ENCODE measurements at regions not wholly inside any gene's neighbourhood (a gene's known extent, or its start where the extent isn't known, plus 50 kb on each side); places are given as distances from the start of the nearest gene placed in this dataset.
"Not testable (repeated sequence)": the region's sequence is repeated elsewhere in the genome, so short reads cannot be mapped to it uniquely, and the experiment has no call there.

- H3K4me1 Mint-ChIP-seq (ENCODE audit: low read depth); H3K4me3 Mint-ChIP-seq; H3K36me3 Mint-ChIP-seq (ENCODE audit: low read depth); H3K9me3 Mint-ChIP-seq; H3K27ac Mint-ChIP-seq; H3K27me3 Mint-ChIP-seq: not testable (repeated sequence)
These were observed 294.2 kb downstream of the ADGRD1 start for GRCh38 chr12:131247875-131248274.

GRCh38 chr12:131249246-131250027 is 295.7 kb downstream of the ADGRD1 start:
- no peak overlapping the region for H3K4me3 Mint-ChIP-seq
- no peaks in the 10 kb centered on the region for H3K9me3 Mint-ChIP-seq
- peaks cover 4% of the 10 kb centered on the region for H3K27me3 Mint-ChIP-seq
- no peak overlapping the region for H3K27ac Mint-ChIP-seq
- no peaks in the 10 kb centered on the region for H3K4me1 Mint-ChIP-seq (ENCODE audit: low read depth)
- H3K36me3 Mint-ChIP-seq (ENCODE audit: low read depth) = no peaks in the 10 kb centered on the region

GRCh38 chr12:131250028-131250950 is 296.6 kb downstream of the ADGRD1 start:
- H3K4me1 Mint-ChIP-seq (ENCODE audit: low read depth) = no peaks in the 10 kb centered on the region
- no peaks in the 10 kb centered on the region for H3K9me3 Mint-ChIP-seq
- peaks cover 4% of the 10 kb centered on the region for H3K27me3 Mint-ChIP-seq
- no peaks in the 10 kb centered on the region for H3K36me3 Mint-ChIP-seq (ENCODE audit: low read depth)
- H3K4me3 Mint-ChIP-seq = no peak overlapping the region
- no peak overlapping the region for H3K27ac Mint-ChIP-seq

GRCh38 chr12:131250951-131251315 is 297.2 kb downstream of the ADGRD1 start:
- H3K4me1 Mint-ChIP-seq (ENCODE audit: low read depth) = no peaks in the 10 kb centered on the region
- no peaks in the 10 kb centered on the region for H3K36me3 Mint-ChIP-seq (ENCODE audit: low read depth)
- H3K27me3 Mint-ChIP-seq = peaks cover 4% of the 10 kb centered on the region
- no peak overlapping the region for H3K4me3 Mint-ChIP-seq
- H3K27ac Mint-ChIP-seq = no peak overlapping the region
- H3K9me3 Mint-ChIP-seq = no peaks in the 10 kb centered on the region

- H3K27ac Mint-ChIP-seq = no peak overlapping the region
- H3K27me3 Mint-ChIP-seq = peaks cover 4% of the 10 kb centered on the region
- H3K4me1 Mint-ChIP-seq (ENCODE audit: low read depth) = no peaks in the 10 kb centered on the region
- H3K9me3 Mint-ChIP-seq = no peaks in the 10 kb centered on the region
- H3K36me3 Mint-ChIP-seq (ENCODE audit: low read depth) = no peaks in the 10 kb centered on the region
- H3K4me3 Mint-ChIP-seq = no peak overlapping the region
These were observed 297.8 kb downstream of the ADGRD1 start for GRCh38 chr12:131251336-131252101.

- Mint-ChIP-seq H3K36me3 (ENCODE audit: low read depth) (no peaks in the 10 kb centered on the region), H3K27me3 (peaks cover 7% of the 10 kb centered on the region), H3K4me1 (ENCODE audit: low read depth) (no peaks in the 10 kb centered on the region)
These were observed 299.8 kb downstream of the ADGRD1 start for GRCh38 chr12:131253376-131254026.

GRCh38 chr12:131254374-131254773 is 300.7 kb downstream of the ADGRD1 start:
- no peaks in the 10 kb centered on the region for H3K4me1 Mint-ChIP-seq (ENCODE audit: low read depth)
- no peaks in the 10 kb centered on the region for H3K36me3 Mint-ChIP-seq (ENCODE audit: low read depth)
- H3K27me3 Mint-ChIP-seq = peaks cover 3% of the 10 kb centered on the region
- H3K9me3 Mint-ChIP-seq = no peaks in the 10 kb centered on the region
- no peak overlapping the region for H3K27ac Mint-ChIP-seq
- no peak overlapping the region for H3K4me3 Mint-ChIP-seq

More at GRCh38 chr12:131253376-131254026, 299.8 kb downstream of the ADGRD1 start:
- no peak overlapping the region for H3K27ac Mint-ChIP-seq
- H3K4me3 Mint-ChIP-seq = no peak overlapping the region
- H3K9me3 Mint-ChIP-seq = no peaks in the 10 kb centered on the region

- Mint-ChIP-seq H3K36me3 (ENCODE audit: low read depth) (no peaks in the 10 kb centered on the region), H3K4me3 (no peak overlapping the region), H3K4me1 (ENCODE audit: low read depth) (no peaks in the 10 kb centered on the region), H3K27me3 (peaks cover 3% of the 10 kb centered on the region), H3K27ac (no peak overlapping the region), H3K9me3 (no peaks in the 10 kb centered on the region)
These were observed 304.7 kb downstream of the ADGRD1 start for GRCh38 chr12:131258398-131258797.

GRCh38 chr12:131260251-131260905 is 306.7 kb downstream of the ADGRD1 start:
- H3K9me3 Mint-ChIP-seq = no peaks in the 10 kb centered on the region
- H3K27me3 Mint-ChIP-seq = peaks cover 3% of the 10 kb centered on the region
- H3K27ac Mint-ChIP-seq = no peak overlapping the region
- H3K36me3 Mint-ChIP-seq (ENCODE audit: low read depth) = no peaks in the 10 kb centered on the region
- H3K4me3 Mint-ChIP-seq = no peak overlapping the region
- H3K4me1 Mint-ChIP-seq (ENCODE audit: low read depth) = no peaks in the 10 kb centered on the region

GRCh38 chr12:131260954-131261353 is 307.2 kb downstream of the ADGRD1 start:
- no peaks in the 10 kb centered on the region for H3K4me1 Mint-ChIP-seq (ENCODE audit: low read depth)
- peaks cover 3% of the 10 kb centered on the region for H3K27me3 Mint-ChIP-seq
- no peaks in the 10 kb centered on the region for H3K9me3 Mint-ChIP-seq
- no peak overlapping the region for H3K27ac Mint-ChIP-seq
- H3K36me3 Mint-ChIP-seq (ENCODE audit: low read depth) = no peaks in the 10 kb centered on the region
- H3K4me3 Mint-ChIP-seq = no peak overlapping the region

- H3K36me3 Mint-ChIP-seq (ENCODE audit: low read depth) = no peaks in the 10 kb centered on the region
- H3K4me1 Mint-ChIP-seq (ENCODE audit: low read depth) = no peaks in the 10 kb centered on the region
- H3K27ac Mint-ChIP-seq = no peak overlapping the region
- no peak overlapping the region for H3K4me3 Mint-ChIP-seq
- peaks cover 3% of the 10 kb centered on the region for H3K27me3 Mint-ChIP-seq
- no peaks in the 10 kb centered on the region for H3K9me3 Mint-ChIP-seq
These were observed 308.2 kb downstream of the ADGRD1 start for GRCh38 chr12:131261906-131262305.

- Mint-ChIP-seq H3K9me3 (no peaks in the 10 kb centered on the region), H3K4me3 (no peak overlapping the region), H3K27ac (no peak overlapping the region), H3K36me3 (ENCODE audit: low read depth) (no peaks in the 10 kb centered on the region), H3K27me3 (no peaks in the 10 kb centered on the region), H3K4me1 (ENCODE audit: low read depth) (no peaks in the 10 kb centered on the region)
These were observed 309.9 kb downstream of the ADGRD1 start for GRCh38 chr12:131263626-131264025.

GRCh38 chr12:131264635-131265034 is 310.9 kb downstream of the ADGRD1 start:
- no peaks in the 10 kb centered on the region for H3K27me3 Mint-ChIP-seq
- H3K4me1 Mint-ChIP-seq (ENCODE audit: low read depth) = no peaks in the 10 kb centered on the region
- no peak overlapping the region for H3K27ac Mint-ChIP-seq
- H3K9me3 Mint-ChIP-seq = no peaks in the 10 kb centered on the region
- no peak overlapping the region for H3K4me3 Mint-ChIP-seq
- H3K36me3 Mint-ChIP-seq (ENCODE audit: low read depth) = no peaks in the 10 kb centered on the region
